MM.1S (cell line): ENCODE measurements at regions not wholly inside any gene's neighbourhood (a gene's known extent, or its start where the extent isn't known, plus 50 kb on each side); places are given as distances from the start of the nearest gene placed in this dataset.

Experiments
- DNase-seq: peaks from one replicate; pipeline ENCODE4 v3.0.0-alpha.2; 2015
- H2AFZ ChIP-seq: fragments of 300-600 bp; sonication (generic); 2 replicates; pipeline ENCODE4 v1.6.0; 2016; ENCODE audit warnings: antibody characterized with exemption, low read length
- H3F3A ChIP-seq: fragments of 300-600 bp; sonication (generic); 2 replicates; pipeline ENCODE4 v1.6.1; 2016; ENCODE audit warnings: mild to moderate bottlenecking, antibody characterized with exemption, low read length, moderate library complexity, mixed read lengths; ENCODE audit not compliant: insufficient read depth
- H3K27ac ChIP-seq: fragments of 300-600 bp; sonication (generic); 2 replicates; pipeline ENCODE4 v1.5.1; 2016; ENCODE audit warnings: mild to moderate bottlenecking, low read length
- H3K27me3 ChIP-seq: fragments of 300-600 bp; sonication (generic); replicated peaks from 2 replicates; pipeline ENCODE4 v1.6.0; 2016; ENCODE audit warnings: low read length; ENCODE audit not compliant: insufficient read depth
- H3K36me3 ChIP-seq: fragments of 300-600 bp; sonication (generic); replicated peaks from 2 replicates; pipeline ENCODE4 v1.6.1; 2016; ENCODE audit warnings: mild to moderate bottlenecking, low read length, mixed read lengths; ENCODE audit not compliant: insufficient read depth
- H3K4me1 ChIP-seq: fragments of 300-600 bp; sonication (generic); 2 replicates; pipeline ENCODE4 v1.6.1; 2016; ENCODE audit warnings: low read length, mixed read lengths
- H3K4me2 ChIP-seq: fragments of 300-600 bp; sonication (generic); 2 replicates; pipeline ENCODE4 v1.6.0; 2016; ENCODE audit warnings: low read depth, low read length
- H3K4me3 ChIP-seq: fragments of 300-600 bp; sonication (generic); 2 replicates; pipeline ENCODE4 v1.5.1; 2016; ENCODE audit warnings: low read length, mixed read lengths
- H3K79me2 ChIP-seq: fragments of 300-600 bp; sonication (generic); 2 replicates; pipeline ENCODE4 v1.6.1; 2016; ENCODE audit warnings: mixed run types, low read length, mixed read lengths
- H3K9ac ChIP-seq: fragments of 300-600 bp; sonication (generic); 2 replicates; pipeline ENCODE4 v1.6.1; 2016; ENCODE audit warnings: low read length, mixed read lengths
- H3K9me2 ChIP-seq: fragments of 300-600 bp; sonication (generic); replicated peaks from 2 replicates; pipeline ENCODE4 v1.6.1; 2016; ENCODE audit warnings: mild to moderate bottlenecking, low read length, mixed read lengths; ENCODE audit not compliant: insufficient read depth
- H3K9me3 ChIP-seq: fragments of 300-600 bp; sonication (generic); replicated peaks from 2 replicates; pipeline ENCODE4 v1.6.1; 2016; ENCODE audit warnings: mild to moderate bottlenecking, low read length, mixed read lengths; ENCODE audit not compliant: insufficient read depth
- H4K20me1 ChIP-seq: fragments of 300-600 bp; sonication (generic); 2 replicates; pipeline ENCODE4 v1.6.1; 2016; ENCODE audit warnings: mild to moderate bottlenecking, low read length, moderate library complexity, mixed read lengths; ENCODE audit not compliant: insufficient read depth
- EZH2 ChIP-seq: fragments of 300-600 bp; sonication (generic); optimal IDR thresholded peaks from 2 replicates; pipeline ENCODE3; 2017; ENCODE audit warnings: low read depth, mild to moderate bottlenecking, antibody characterized with exemption, low read length, mixed read lengths
- EZH2phosphoT487 ChIP-seq: fragments of 300-600 bp; sonication (generic); IDR thresholded peaks from 2 replicates; pipeline ENCODE4 v1.6.1; 2018; ENCODE audit warnings: antibody characterized with exemption, low read length
- TF ChIP-seq, protein P1 (sequence below): fragments of 300-600 bp; sonication (generic); IDR thresholded peaks from 2 replicates; pipeline ENCODE4 v1.5.1; 2016; ENCODE audit warnings: antibody characterized with exemption, low read length, mixed read lengths

- Histone ChIP-seq H3K4me2 (no peak overlapping the region), H3K36me3 (no peaks in the 10 kb centered on the region), H2AFZ (no peak overlapping the region), H3K79me2 (no peaks in the 10 kb centered on the region), H3K9me3 (no peaks in the 10 kb centered on the region), H3K27me3 (no peaks in the 10 kb centered on the region), H3K9ac (no peak overlapping the region), H3K9me2 (no peaks in the 10 kb centered on the region), H3K4me1 (no peaks in the 10 kb centered on the region), H3F3A (no peaks in the 10 kb centered on the region), H3K27ac (no peak overlapping the region), H4K20me1 (no peaks in the 10 kb centered on the region), H3K4me3 (no peak overlapping the region)
- no peak for DNase-seq
- TF ChIP-seq, protein P1, sequence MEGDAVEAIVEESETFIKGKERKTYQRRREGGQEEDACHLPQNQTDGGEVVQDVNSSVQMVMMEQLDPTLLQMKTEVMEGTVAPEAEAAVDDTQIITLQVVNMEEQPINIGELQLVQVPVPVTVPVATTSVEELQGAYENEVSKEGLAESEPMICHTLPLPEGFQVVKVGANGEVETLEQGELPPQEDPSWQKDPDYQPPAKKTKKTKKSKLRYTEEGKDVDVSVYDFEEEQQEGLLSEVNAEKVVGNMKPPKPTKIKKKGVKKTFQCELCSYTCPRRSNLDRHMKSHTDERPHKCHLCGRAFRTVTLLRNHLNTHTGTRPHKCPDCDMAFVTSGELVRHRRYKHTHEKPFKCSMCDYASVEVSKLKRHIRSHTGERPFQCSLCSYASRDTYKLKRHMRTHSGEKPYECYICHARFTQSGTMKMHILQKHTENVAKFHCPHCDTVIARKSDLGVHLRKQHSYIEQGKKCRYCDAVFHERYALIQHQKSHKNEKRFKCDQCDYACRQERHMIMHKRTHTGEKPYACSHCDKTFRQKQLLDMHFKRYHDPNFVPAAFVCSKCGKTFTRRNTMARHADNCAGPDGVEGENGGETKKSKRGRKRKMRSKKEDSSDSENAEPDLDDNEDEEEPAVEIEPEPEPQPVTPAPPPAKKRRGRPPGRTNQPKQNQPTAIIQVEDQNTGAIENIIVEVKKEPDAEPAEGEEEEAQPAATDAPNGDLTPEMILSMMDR = no peak
- TF ChIP-seq EZH2phosphoT487 (no peak), EZH2 (no peak)
Measured at GRCh38 chr2:134002921-134003320, 251.0 kb upstream of the MGAT5 start.

GRCh38 chr2:134004467-134004866 lies 249.4 kb upstream of the MGAT5 start:
- Histone ChIP-seq H4K20me1 (no peaks in the 10 kb centered on the region), H3K27ac (no peak overlapping the region), H3K79me2 (no peaks in the 10 kb centered on the region), H3K4me1 (no peaks in the 10 kb centered on the region), H3K4me3 (no peak overlapping the region), H3K36me3 (no peaks in the 10 kb centered on the region), H3F3A (no peaks in the 10 kb centered on the region), H3K9ac (no peak overlapping the region), H2AFZ (no peak overlapping the region), H3K27me3 (no peaks in the 10 kb centered on the region), H3K4me2 (no peak overlapping the region), H3K9me2 (no peaks in the 10 kb centered on the region), H3K9me3 (no peaks in the 10 kb centered on the region)
- no peak for TF ChIP-seq EZH2phosphoT487
- no peak for TF ChIP-seq EZH2
- TF ChIP-seq, protein P1 = no peak
- DNase-seq = no peak

DNA sequence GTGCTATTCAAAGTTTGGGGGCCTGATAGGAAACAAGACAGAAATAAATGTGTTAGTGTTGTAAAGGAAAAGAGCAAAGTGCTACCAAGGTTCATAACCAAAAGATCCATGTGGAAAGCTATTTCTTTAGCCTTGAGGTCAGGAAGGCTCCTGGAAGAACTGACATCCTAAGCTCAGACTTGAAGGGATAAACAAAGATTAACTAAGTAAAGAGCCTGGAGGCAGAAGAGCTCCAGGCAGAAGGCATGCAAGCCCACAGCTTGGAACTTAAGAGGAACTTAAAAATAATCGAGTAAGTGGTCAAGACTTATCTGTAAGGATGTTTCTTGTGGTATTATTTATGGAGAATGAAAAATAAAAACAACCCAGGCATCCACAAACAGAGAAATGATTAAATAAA lies 245.0 kb upstream of the MGAT5 start:
- no peak for DNase-seq
- Histone ChIP-seq H3K27me3 (no peaks in the 10 kb centered on the region), H3K9ac (no peak overlapping the region), H3K9me3 (no peaks in the 10 kb centered on the region), H3K4me1 (no peaks in the 10 kb centered on the region), H2AFZ (no peak overlapping the region), H3K36me3 (no peaks in the 10 kb centered on the region), H3K4me2 (no peak overlapping the region), H3K4me3 (no peak overlapping the region), H4K20me1 (no peaks in the 10 kb centered on the region), H3K27ac (no peak overlapping the region), H3K79me2 (no peaks in the 10 kb centered on the region), H3F3A (no peaks in the 10 kb centered on the region), H3K9me2 (no peaks in the 10 kb centered on the region)
- TF ChIP-seq, protein P1 = no peak
- TF ChIP-seq EZH2phosphoT487 = no peak
- no peak for TF ChIP-seq EZH2
